H1 (cell line): ENCODE measurements at regions not wholly inside any gene's neighbourhood (a gene's known extent, or its start where the extent isn't known, plus 50 kb on each side); places are given as distances from the start of the nearest gene placed in this dataset.
A peak's percentile ranks its signal among the peaks of the same experiment; 100 is the strongest.

ENCODE experiments used
- CTCF ChIA-PET: fragments of 300-600 bp; sonication (Branson Sonifier 250); formaldehyde crosslinking; loops from one replicate; lab custom pipeline; 2021; ENCODE audit not compliant: partially characterized antibody; lab: Charles Lee
- POLR2A ChIA-PET: fragments of 300-600 bp; sonication (Branson Sonifier 250); formaldehyde crosslinking; loops from one replicate; lab custom pipeline; 2021; ENCODE audit warnings: inconsistent platforms; ENCODE audit not compliant: partially characterized antibody; lab: Charles Lee
- DNase-seq, 2 experiments: peaks; one replicate each; pipeline versions ENCODE4 v3.0.0 to v3.0.0-alpha.2; 2010 to 2022; ENCODE audit warnings: low spot score in 2 of 2, low read depth in 1 of 2, mixed read lengths in 1 of 2
- FAIRE-seq: peaks from 2 replicates; lab custom pipeline; 2011; peaks lifted over from hg19 to GRCh38; lab: Jason Lieb, UNC
- H2AFZ ChIP-seq: 2 replicates; pipeline ENCODE4 v1.8.1; 2012; ENCODE audit warnings: low read length, inconsistent platforms
- H2AK5ac ChIP-seq: 2 replicates; pipeline ENCODE4 v1.6.1; 2013; ENCODE audit warnings: low read depth, low read length
- H2BK120ac ChIP-seq: replicated peaks from 2 replicates; pipeline ENCODE3; 2013; ENCODE audit warnings: low read depth, low read length, inconsistent platforms
- H2BK12ac ChIP-seq: 2 replicates; pipeline ENCODE4 v1.6.1; 2013; ENCODE audit warnings: low read depth, low read length
- H2BK15ac ChIP-seq: 2 replicates; pipeline ENCODE4 v1.6.1; 2013; ENCODE audit warnings: low read length
- H2BK20ac ChIP-seq: 2 replicates; pipeline ENCODE4 v1.6.1; 2013; ENCODE audit warnings: low read length
- H2BK5ac ChIP-seq: 2 replicates; pipeline ENCODE4 v1.6.1; 2013; ENCODE audit warnings: low read depth, low read length
- H3K14ac ChIP-seq: 2 replicates; pipeline ENCODE4 v1.6.1; 2013; ENCODE audit warnings: inconsistent platforms; ENCODE audit not compliant: insufficient read length
- H3K18ac ChIP-seq: 2 replicates; pipeline ENCODE4 v1.6.1; 2013; ENCODE audit warnings: low read length; ENCODE audit errors: extremely low read depth
- H3K23ac ChIP-seq: 2 replicates; pipeline ENCODE4 v1.6.1; 2013; ENCODE audit warnings: inconsistent platforms; ENCODE audit not compliant: insufficient read length
- H3K23me2 ChIP-seq: 2 replicates; pipeline ENCODE4 v1.6.1; 2013; ENCODE audit warnings: low read depth, low read length
- H3K27ac ChIP-seq: 2 replicates; pipeline ENCODE4 v1.6.1; 2011; ENCODE audit warnings: low read depth, low read length, inconsistent platforms
- H3K27me3 ChIP-seq, 4 experiments: replicated peaks in 1 of 4; 1 replicate in 1 of 4; 2 replicates in 3 of 4; pipeline versions ENCODE4 v1.6.1 to v1.8.1; 2011 to 2013; ENCODE audit warnings: low read length in 3 of 4, mild to moderate bottlenecking in 3 of 4, inconsistent platforms in 2 of 4, mixed read lengths in 2 of 4, moderate library complexity in 1 of 4; ENCODE audit not compliant: control insufficient read depth in 3 of 4, insufficient read depth in 3 of 4; ENCODE audit errors: extremely low read depth in 1 of 4
- H3K36me3 ChIP-seq, 4 experiments: 2 replicates each; pipeline versions ENCODE4 v1.6.1 to v1.8.1; 2011 to 2013; ENCODE audit warnings: mild to moderate bottlenecking in 4 of 4, low read length in 3 of 4, moderate library complexity in 2 of 4, control low read depth in 1 of 4, inconsistent platforms in 1 of 4; ENCODE audit not compliant: insufficient read depth in 4 of 4, control insufficient read depth in 2 of 4
- H3K4ac ChIP-seq: replicated peaks from 2 replicates; pipeline ENCODE3; 2013; ENCODE audit warnings: low read length, low read depth, mixed read lengths, inconsistent platforms; ENCODE audit not compliant: insufficient read length
- H3K4me1 ChIP-seq, 4 experiments: replicated peaks in 1 of 4; 1 replicate in 1 of 4; 2 replicates in 3 of 4; pipeline versions ENCODE4 v1.6.1 to v1.8.1; 2011 to 2013; ENCODE audit warnings: low read length in 3 of 4, inconsistent platforms in 2 of 4, mixed read lengths in 1 of 4; ENCODE audit not compliant: insufficient read depth in 4 of 4, control insufficient read depth in 3 of 4
- H3K4me2 ChIP-seq, 2 experiments: 2 replicates each; pipeline versions ENCODE4 v1.6.1 to v1.8.1; 2011 to 2013; ENCODE audit warnings: low read depth in 2 of 2, low read length in 2 of 2, control low read depth in 1 of 2, inconsistent platforms in 1 of 2, mild to moderate bottlenecking in 1 of 2; ENCODE audit not compliant: insufficient read depth in 1 of 2
- H3K4me3 ChIP-seq, 4 experiments: fragments of 200-600, 300-600 bp in 1 of 4; sonication (generic), shearing (Covaris generic), sonication (Bioruptor Twin) in 1 of 4; 2 replicates each; pipeline versions ENCODE4 v1.5.1 to v1.8.1; 2011 to 2016; ENCODE audit warnings: low read length in 4 of 4, low read depth in 3 of 4, control low read depth in 2 of 4, inconsistent platforms in 2 of 4, mild to moderate bottlenecking in 2 of 4, mixed read lengths in 1 of 4, moderate library complexity in 1 of 4; ENCODE audit not compliant: insufficient read depth in 2 of 4; ENCODE audit errors: extremely low read depth in 1 of 4
- H3K56ac ChIP-seq: replicated peaks from 2 replicates; pipeline ENCODE3; 2013; ENCODE audit warnings: low read depth, mild to moderate bottlenecking, mixed read lengths, low read length, inconsistent platforms; ENCODE audit not compliant: insufficient read length
- H3K79me1 ChIP-seq: 2 replicates; pipeline ENCODE4 v1.6.1; 2013; ENCODE audit warnings: low read depth, low read length, control low read depth
- H3K79me2 ChIP-seq, 2 experiments: 2 replicates each; pipeline versions ENCODE4 v1.6.1 to v1.8.1; 2012 to 2013; ENCODE audit warnings: low read length in 2 of 2, mild to moderate bottlenecking in 2 of 2, inconsistent platforms in 1 of 2; ENCODE audit not compliant: insufficient read depth in 2 of 2, control insufficient read depth in 1 of 2
- H3K9ac ChIP-seq, 4 experiments: replicated peaks in 1 of 4; 1 replicate in 1 of 4; 2 replicates in 3 of 4; pipeline versions ENCODE4 v1.6.1 to v1.8.1; 2011 to 2013; ENCODE audit warnings: low read depth in 3 of 4, low read length in 3 of 4, control low read depth in 2 of 4, mild to moderate bottlenecking in 2 of 4, moderate library complexity in 2 of 4, inconsistent platforms in 1 of 4; ENCODE audit errors: extremely low read depth in 1 of 4
- H3K9me3 ChIP-seq, 2 experiments: 2 replicates each; pipeline versions ENCODE4 v1.6.1 to v1.8.1; 2012 to 2013; ENCODE audit warnings: mild to moderate bottlenecking in 2 of 2, moderate library complexity in 2 of 2, control low read depth in 1 of 2, inconsistent platforms in 1 of 2, low read depth in 1 of 2, low read length in 1 of 2, mixed read lengths in 1 of 2; ENCODE audit not compliant: insufficient read depth in 2 of 2
- H4K20me1 ChIP-seq, 2 experiments: replicated peaks in 1 of 2; 2 replicates each; pipeline versions ENCODE3 to v1.8.1; 2011 to 2013; ENCODE audit warnings: inconsistent platforms in 2 of 2, low read length in 2 of 2, mild to moderate bottlenecking in 1 of 2; ENCODE audit not compliant: insufficient read depth in 2 of 2, control insufficient read depth in 1 of 2
- H4K5ac ChIP-seq: 2 replicates; pipeline ENCODE4 v1.6.1; 2013; ENCODE audit warnings: low read length, low read depth, mixed read lengths, inconsistent platforms; ENCODE audit not compliant: insufficient read length
- H4K8ac ChIP-seq: 2 replicates; pipeline ENCODE4 v1.8.0; 2013; ENCODE audit warnings: mild to moderate bottlenecking, moderate library complexity, low read length, inconsistent platforms; ENCODE audit not compliant: insufficient read depth; ENCODE audit errors: extremely low read depth
- H4K91ac ChIP-seq: replicated peaks from 2 replicates; pipeline ENCODE3; 2013; ENCODE audit warnings: low read length, mixed read lengths, inconsistent platforms; ENCODE audit not compliant: insufficient read length
- KDM1A ChIP-seq: fragments of 200-600, 300-600 bp; sonication (generic); IDR thresholded peaks from 2 replicates; pipeline ENCODE4 v1.7.1; 2016; ENCODE audit warnings: mild to moderate bottlenecking, low read length, borderline replicate concordance
- POU5F1 ChIP-seq: IDR thresholded peaks from 2 replicates; pipeline ENCODE4 v1.6.1; 2011; ENCODE audit warnings: low read depth, mild to moderate bottlenecking, low read length, moderate library complexity
- WGBS, 2 experiments: shearing (Covaris generic) in 1 of 2; methylation state at CpG; one replicate each; pipeline versions ENCODE4 v1.1.6 to v1.1.7; 2013 to 2015; ENCODE audit warnings: low lambda C conversion rate in 2 of 2, mixed read lengths in 2 of 2, inconsistent platforms in 1 of 2, low coverage in 1 of 2, missing lambda C conversion rate in 1 of 2; ENCODE audit not compliant: insufficient replicate concordance in 2 of 2, insufficient coverage in 1 of 2, insufficient read length in 1 of 2; ENCODE audit errors: extremely low coverage in 1 of 2, missing lambda C conversion rate in 1 of 2; 5-methylcytosine and 5-hydroxymethylcytosine counted together

- no peak overlapping the region for H2BK120ac ChIP-seq
- no peak overlapping the region for H2BK5ac ChIP-seq
- H3K79me2 ChIP-seq = no peaks in the 10 kb centered on the region
- no peak overlapping the region for H3K4ac ChIP-seq
- no peaks in the 10 kb centered on the region for H3K36me3 ChIP-seq
- no peak overlapping the region for H4K5ac ChIP-seq
- H3K23me2 ChIP-seq = no peaks in the 10 kb centered on the region
- H3K18ac ChIP-seq = no peak overlapping the region
- no peak overlapping the region for H3K9ac ChIP-seq
- H3K4me3 ChIP-seq = no peak overlapping the region
- H2BK12ac ChIP-seq = no peak overlapping the region
- no peak overlapping the region for H3K27ac ChIP-seq
- no peaks in the 10 kb centered on the region for H3K79me1 ChIP-seq
- H2AFZ ChIP-seq = no peak overlapping the region
- TF ChIP-seq POU5F1 = no peak
- peak; percentile 23; the same call in 1 of the 2 replicates for TF ChIP-seq KDM1A
- TF ChIP-seq, all 59 proteins: peak for 1
- Histone ChIP-seq H3K4me2 (no peak overlapping the region), H3K4me1 (no peaks in the 10 kb centered on the region), H2BK20ac (no peak overlapping the region), H4K91ac (no peak overlapping the region), H2AK5ac (no peak overlapping the region), H2BK15ac (no peak overlapping the region), H3K9me3 (no peaks in the 10 kb centered on the region), H3K23ac (no peak overlapping the region), H4K20me1 (no peaks in the 10 kb centered on the region), H3K56ac (no peak overlapping the region), H4K8ac (no peak overlapping the region), H3K14ac (no peak overlapping the region), H3K27me3 (no peaks in the 10 kb centered on the region)
- DNase-seq (no peak), FAIRE-seq (no peak)
- 86% methylated on average over 11 of the region's 11 CpGs; no CpG with 5 or more reads in 1 of the 2 experiments for WGBS, 2 experiments
- ChIA-PET POLR2A (no interaction called here), CTCF (interaction anchor here (0.6 to 3.3 kb wide), 4 partner anchors 10 to 30 kb away, joined by 3 to 24 read pairs (median 9); no protein-coding TSS in a partner anchor)
Observed at GRCh38 chr1:24981631-24982005, 51.5 kb upstream of the RUNX3 start.
